Left forelimb (tissue), 1 donor: ENCODE measurements at regions not wholly inside any gene's neighbourhood (a gene's known extent, or its start where the extent isn't known, plus 50 kb on each side); places are given as distances from the start of the nearest gene placed in this dataset.

ENCODE experiments used
- DNase-seq: peaks from one replicate; pipeline ENCODE4 v3.0.0-alpha.2; 2018; ENCODE audit warnings: low spot score

GRCh38 chr15:58235961-58236360, 97.8 kb downstream of the AQP9 start:
- DNase-seq: no peak

DNA sequence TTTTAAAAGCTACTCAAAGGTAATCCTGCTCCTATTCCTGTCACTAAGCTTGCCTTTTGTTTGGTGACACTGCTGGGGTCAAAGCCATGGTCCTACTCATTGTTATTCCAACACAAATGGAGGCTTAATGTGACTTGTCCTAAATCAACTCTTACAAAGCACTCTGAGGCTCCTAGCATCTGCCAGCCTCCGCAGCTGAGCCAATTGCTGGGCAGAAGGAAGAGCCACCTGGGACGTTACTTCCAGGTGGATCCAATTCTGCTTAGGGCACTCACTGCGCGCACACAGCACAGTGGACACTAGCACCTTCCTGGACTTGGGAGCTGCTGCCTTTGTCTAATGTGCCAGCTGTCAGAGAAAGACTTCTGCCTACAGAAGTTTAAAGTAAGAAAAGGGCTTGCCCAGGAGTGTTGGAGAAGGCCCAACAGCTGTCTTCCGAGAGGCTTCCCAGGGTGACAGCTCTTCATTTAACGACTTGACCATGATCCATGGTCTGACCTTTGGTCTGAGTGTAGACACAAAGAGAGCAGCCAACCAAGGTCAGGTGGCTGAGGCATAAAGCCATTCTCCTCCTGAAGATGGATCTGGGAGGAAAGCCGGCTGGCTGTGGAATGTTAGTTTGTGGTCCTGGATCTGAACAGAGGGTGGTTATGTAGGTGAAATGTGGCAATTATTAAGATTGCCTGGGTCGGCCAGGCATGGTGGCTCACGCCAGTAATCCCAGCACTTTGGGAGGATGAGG, 102.2 kb downstream of the AQP9 start:
- no peak for DNase-seq

GRCh38 chr15:58241872-58242271, 103.7 kb downstream of the AQP9 start:
- no peak for DNase-seq

- no peak for DNase-seq
Observed at GRCh38 chr15:58243070-58243469, 104.9 kb downstream of the AQP9 start.

DNA sequence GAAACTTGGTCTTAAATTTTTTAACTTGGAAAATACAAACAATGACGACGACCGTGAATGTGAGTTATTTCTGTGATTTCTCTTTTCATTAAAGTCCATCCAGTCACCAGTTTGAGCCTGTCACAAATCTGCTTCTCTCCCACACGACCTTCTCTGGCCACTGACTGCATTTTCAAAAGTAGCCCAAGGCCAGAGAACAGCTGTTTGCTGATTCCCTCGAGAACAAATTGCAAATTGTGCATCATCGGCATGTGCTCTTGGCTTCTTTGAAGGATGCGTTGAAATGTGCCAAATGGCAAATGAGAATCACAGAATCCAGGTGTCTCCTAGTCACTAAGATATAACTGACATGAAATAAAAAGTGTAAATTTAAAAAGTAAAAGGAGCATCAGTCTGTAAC, 106.4 kb downstream of the AQP9 start:
- no peak for DNase-seq

DNA sequence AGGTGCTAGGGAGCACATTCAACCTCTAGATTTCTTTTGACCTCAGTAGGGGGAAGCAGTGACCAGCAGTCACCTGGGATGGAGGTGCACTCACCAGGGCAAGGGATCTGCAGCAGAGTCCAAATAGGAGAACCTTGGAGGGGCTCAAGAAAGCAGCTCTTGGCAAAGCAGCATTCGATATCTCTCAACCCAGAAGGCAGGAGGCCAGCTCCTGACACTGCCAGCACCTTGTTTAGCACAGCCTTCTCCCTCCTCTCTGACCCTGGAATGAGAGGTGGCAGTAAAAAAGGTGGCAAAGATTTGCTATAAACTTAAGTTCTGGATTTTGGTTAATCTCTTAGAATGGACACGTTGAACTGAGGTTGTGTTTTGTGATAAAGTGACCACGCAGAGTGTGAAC, 107.9 kb downstream of the AQP9 start:
- DNase-seq: no peak

DNA sequence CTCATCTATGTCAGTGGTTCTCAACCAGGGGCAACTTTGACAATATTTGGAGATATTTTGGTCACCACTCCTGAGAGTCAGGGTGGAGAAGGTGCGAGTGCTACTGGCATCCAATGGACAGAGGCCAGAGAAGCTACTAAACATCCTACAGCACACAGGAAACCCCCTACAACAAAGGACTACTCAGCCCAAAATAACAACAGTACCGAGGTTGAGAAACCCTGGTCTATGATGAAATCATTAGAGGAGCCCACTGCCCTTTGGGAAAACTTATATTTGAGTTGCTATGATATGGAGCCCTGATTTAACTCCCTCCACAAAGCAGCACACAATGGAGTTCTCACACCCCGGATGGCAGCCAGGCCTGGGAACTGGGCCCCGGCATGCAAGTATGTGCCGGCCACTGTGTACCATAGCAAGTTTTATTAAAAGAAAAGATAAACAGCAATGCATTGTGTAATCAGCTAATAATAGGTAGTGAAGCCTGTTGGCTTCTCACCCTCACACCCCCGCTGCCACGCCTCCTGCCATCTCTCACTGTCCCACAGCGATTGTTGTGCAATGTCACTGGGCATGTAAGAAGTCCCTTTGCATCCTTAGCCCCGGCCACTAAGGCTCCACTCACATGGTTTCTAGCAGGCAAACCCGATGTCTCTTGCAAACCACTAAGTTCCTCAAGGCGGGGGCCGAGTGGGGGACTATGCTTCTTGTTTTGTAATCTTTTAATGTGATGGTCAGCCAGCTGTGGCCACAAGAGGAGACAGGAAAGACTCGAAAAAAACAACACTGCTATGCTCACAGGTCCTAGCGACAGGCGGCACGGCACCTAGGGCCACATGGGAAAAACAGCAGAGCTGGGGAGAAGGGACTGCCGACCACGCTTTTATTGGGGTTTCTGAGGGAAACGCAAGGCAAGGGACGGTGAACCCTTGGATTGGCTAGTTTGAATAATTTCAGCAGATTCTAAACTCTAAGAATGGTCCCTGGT, 110.0 kb downstream of the AQP9 start:
- DNase-seq: no peak

DNA sequence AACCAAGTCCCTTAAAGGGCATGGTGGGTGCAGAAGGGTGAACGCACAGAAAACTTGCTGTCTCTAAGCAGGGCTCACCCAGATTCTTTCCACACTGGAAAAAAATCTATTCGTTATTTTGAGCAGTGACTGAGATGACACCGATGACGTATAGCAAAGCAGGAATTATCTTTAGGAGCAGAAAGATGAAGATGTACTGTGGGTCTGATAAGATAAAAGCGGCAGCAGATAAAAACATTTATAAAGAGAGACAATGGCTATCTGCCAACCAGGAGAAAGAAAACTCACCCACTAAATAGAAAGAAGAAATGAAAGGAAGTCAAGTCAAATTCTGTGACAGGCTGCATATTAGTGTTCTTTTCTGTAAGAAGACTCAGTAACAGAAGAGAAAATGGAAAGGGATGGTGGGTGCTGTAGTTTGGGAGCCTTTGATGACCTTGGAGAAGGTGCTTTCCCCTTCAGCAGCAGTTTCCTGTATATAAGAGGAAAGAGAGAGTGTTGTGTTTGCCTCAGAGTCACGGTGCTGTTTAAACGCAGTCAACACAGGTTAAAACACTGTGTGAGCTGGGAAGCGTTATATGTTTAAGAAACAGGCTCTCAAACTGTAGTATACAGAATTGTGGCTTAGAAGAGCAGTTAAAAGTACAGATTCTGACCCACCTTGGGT, 111.6 kb downstream of the AQP9 start:
- no peak for DNase-seq

DNA sequence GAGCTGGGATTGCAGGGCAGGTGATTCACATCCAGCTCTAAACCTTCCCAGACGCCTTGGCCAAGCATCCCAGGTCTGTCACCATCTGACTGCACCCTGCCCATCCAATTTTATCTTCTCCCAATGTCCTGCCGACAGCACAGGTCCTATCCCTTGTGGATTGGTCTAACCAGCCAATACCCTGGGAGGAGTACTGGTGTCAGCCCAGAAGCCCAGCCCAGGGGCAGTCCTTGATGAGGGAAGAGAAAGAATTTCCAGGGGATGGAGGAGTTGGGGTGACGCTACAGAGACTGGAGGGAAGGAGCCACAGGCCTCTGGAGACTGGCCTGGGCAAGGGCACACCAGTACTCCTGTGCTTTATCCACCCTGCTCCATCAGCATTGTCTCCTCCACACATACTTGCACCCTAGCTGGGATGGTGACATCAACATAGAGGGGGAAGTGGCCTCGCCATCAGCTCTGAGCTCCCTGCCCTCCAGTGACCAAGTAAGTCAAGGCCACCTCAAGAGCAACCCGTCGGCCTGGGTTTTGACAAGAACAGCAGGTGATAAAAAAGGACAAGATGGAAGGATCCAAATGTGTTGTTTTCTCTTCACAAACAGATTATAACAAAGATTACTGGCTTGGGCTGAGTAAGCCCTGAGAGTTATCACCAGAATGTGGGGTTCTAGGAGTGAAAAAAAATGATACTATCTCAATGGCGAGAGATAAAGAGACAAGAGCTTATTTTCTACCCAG, 114.6 kb downstream of the AQP9 start:
- no peak for DNase-seq

DNA sequence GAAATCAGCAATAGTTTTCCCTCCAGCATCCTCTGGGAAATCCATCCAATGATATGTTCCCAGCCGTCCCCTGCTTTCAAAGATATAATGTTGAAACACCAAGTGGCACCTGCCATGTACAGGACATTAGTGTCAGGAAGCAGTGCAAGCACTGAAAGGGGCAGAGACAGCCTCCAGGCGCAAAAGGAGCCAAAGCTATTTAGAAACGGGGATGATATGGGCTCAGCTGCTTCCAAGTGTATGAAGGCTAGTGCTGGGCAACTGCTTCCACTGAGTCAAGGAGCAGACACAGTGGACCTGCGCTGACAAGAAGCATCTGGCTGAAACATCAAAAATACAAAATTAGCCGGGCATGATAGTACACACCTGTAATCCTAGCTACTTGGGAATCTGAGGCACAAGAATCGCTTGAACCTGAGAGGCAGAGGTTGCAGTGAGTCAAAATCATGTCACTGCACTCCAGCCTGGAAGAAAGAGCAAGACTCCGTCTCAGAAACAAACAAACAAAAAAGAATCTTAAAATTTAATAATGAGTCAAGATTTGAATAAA, 119.7 kb downstream of the AQP9 start:
- DNase-seq: no peak

- DNase-seq: no peak
Observed at GRCh38 chr15:58258501-58259292, 120.5 kb downstream of the AQP9 start.

- no peak for DNase-seq
Observed at GRCh38 chr15:58260205-58260724, 122.1 kb downstream of the AQP9 start.

GRCh38 chr15:58260725-58261267, 122.6 kb downstream of the AQP9 start:
- DNase-seq: no peak

- no peak for DNase-seq
Observed at GRCh38 chr15:58261368-58261767, 123.2 kb downstream of the AQP9 start.

DNA sequence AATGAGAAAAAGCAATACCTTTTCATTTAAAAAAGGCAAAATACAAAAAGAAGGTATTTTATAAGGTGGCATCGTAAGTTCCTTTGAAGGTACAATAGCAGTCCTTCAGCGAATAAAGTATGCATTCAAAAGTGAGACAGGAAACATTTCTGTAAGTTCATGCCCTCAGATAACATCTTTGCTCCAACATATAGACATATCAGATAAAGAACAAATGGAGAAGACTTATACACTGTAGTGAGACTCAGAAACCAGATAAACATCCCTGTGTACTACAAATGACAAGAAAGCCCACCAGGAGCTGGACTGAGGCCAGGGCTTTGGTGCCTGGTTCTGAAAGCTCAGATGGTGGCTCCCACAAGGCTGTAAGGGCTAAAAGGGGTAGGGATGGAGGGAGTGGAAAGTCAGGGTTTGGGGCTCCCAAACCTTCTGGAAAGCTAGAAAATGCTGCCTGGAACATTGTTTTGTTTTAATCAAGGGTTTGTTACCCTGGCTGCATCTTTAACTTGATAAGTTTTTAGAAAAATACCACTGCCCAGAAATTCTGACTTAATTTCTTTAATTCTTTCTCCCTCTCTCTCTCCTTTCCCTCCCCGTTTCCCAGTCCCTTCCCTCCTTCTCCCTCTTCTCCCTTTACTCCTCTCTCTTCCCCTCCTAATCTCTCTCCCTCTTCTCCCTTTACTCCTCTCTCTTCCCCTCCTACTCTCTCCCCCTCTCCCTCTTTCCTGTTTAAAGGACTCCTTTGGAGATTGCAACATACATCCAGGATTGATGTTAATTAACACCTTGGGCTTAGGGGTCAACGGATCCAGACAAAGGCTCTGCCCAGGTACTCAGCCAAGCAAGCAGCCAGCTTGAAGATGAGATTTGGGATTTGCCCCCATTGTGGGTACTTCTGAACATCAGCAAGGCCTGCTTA, 126.1 kb downstream of the AQP9 start:
- DNase-seq: no peak

DNA sequence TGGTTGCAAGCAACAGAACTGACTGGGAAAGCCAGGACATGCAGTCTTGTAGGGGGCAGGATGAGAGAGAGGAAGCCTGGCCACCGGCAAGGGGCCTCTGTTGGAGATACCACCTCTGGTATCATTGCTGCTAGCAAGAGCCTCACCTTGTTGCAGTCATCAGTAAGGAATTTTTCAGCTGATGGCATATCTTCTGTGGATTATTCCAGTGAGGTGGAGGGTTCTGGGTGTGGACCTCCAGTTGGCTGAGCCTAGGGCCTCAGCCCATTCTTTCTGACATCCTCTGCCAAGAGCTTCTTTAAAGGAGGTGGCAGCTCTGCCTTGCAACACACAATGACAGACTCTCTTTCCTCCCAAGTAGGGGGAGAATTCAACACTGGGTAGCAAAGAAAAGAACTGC, 128.9 kb downstream of the AQP9 start:
- DNase-seq: no peak

- DNase-seq: no peak
Observed at GRCh38 chr15:58268746-58269267, 130.6 kb downstream of the AQP9 start.

GRCh38 chr15:58269455-58270414, 131.6 kb downstream of the AQP9 start:
- no peak for DNase-seq
